H9 (cell line): ENCODE measurements at regions not wholly inside any gene's neighbourhood (a gene's known extent, or its start where the extent isn't known, plus 50 kb on each side); places are given as distances from the start of the nearest gene placed in this dataset.

Experiments used
- DNase-seq: peaks from one replicate; pipeline ENCODE4 v3.0.0-alpha.2; 2017
- H2AFZ ChIP-seq: one replicate; pipeline ENCODE4 v1.6.1; 2013; ENCODE audit warnings: mild to moderate bottlenecking, low read length, control low read depth, moderate library complexity
- H2AK5ac ChIP-seq: 2 replicates; pipeline ENCODE4 v1.6.1; 2013; ENCODE audit warnings: low read length, control low read depth, mixed read lengths; ENCODE audit not compliant: insufficient read length
- H2BK120ac ChIP-seq: one replicate; pipeline ENCODE4 v1.6.1; 2013; ENCODE audit warnings: low read depth, mild to moderate bottlenecking, low read length, control low read depth, inconsistent platforms; ENCODE audit not compliant: poor library complexity, severe bottlenecking
- H2BK12ac ChIP-seq: 2 replicates; pipeline ENCODE4 v1.6.1; 2013; ENCODE audit warnings: low read length, control low read depth, mixed read lengths, low read depth; ENCODE audit not compliant: insufficient read length
- H2BK15ac ChIP-seq: 2 replicates; pipeline ENCODE4 v1.6.1; 2013; ENCODE audit warnings: low read depth, low read length, control low read depth
- H2BK20ac ChIP-seq: one replicate; pipeline ENCODE4 v1.6.1; 2013; ENCODE audit warnings: low read depth, mild to moderate bottlenecking, low read length, control low read depth, inconsistent platforms; ENCODE audit not compliant: poor library complexity, severe bottlenecking
- H2BK5ac ChIP-seq: 2 replicates; pipeline ENCODE4 v1.6.1; 2013; ENCODE audit warnings: low read length, control low read depth, mixed read lengths; ENCODE audit not compliant: insufficient read length
- H3K14ac ChIP-seq: 2 replicates; pipeline ENCODE4 v1.6.1; 2013; ENCODE audit warnings: low read length, control low read depth; ENCODE audit not compliant: insufficient read depth
- H3K18ac ChIP-seq: 2 replicates; pipeline ENCODE4 v1.6.1; 2013; ENCODE audit warnings: low read depth, mild to moderate bottlenecking, mixed read lengths, low read length, control low read depth; ENCODE audit not compliant: insufficient read length
- H3K23ac ChIP-seq: 2 replicates; pipeline ENCODE4 v1.6.1; 2013; ENCODE audit warnings: low read length, control low read depth, mixed read lengths, low read depth; ENCODE audit not compliant: insufficient read length
- H3K23me2 ChIP-seq: 2 replicates; pipeline ENCODE4 v1.6.1; 2013; ENCODE audit warnings: low read depth, mild to moderate bottlenecking, mixed read lengths, low read length, control low read depth; ENCODE audit not compliant: insufficient read length, poor library complexity, severe bottlenecking
- H3K27ac ChIP-seq: 2 replicates; pipeline ENCODE4 v1.5.1; 2013; ENCODE audit warnings: low read length, control low read depth, mixed read lengths, low read depth; ENCODE audit not compliant: insufficient read length
- H3K27me3 ChIP-seq: 2 replicates; pipeline ENCODE4 v1.6.1; 2013; ENCODE audit warnings: low read length, control low read depth, inconsistent platforms; ENCODE audit not compliant: insufficient read depth
- H3K4ac ChIP-seq: 2 replicates; pipeline ENCODE4 v1.6.1; 2013; ENCODE audit warnings: low read depth, mild to moderate bottlenecking, control low read depth, inconsistent platforms, low read length, moderate library complexity
- H3K4me1 ChIP-seq: 2 replicates; pipeline ENCODE4 v1.6.1; 2013; ENCODE audit warnings: low read length, control low read depth, inconsistent platforms; ENCODE audit not compliant: insufficient read depth
- H3K4me2 ChIP-seq: 2 replicates; pipeline ENCODE4 v1.6.1; 2013; ENCODE audit warnings: low read length, control low read depth, mixed read lengths; ENCODE audit not compliant: insufficient read length, insufficient read depth
- H3K56ac ChIP-seq: 2 replicates; pipeline ENCODE4 v1.6.1; 2013; ENCODE audit warnings: low read depth, mild to moderate bottlenecking, mixed read lengths, low read length, control low read depth; ENCODE audit not compliant: insufficient read length
- H3K79me1 ChIP-seq: 2 replicates; pipeline ENCODE4 v1.6.1; 2013; ENCODE audit warnings: low read depth, mild to moderate bottlenecking, moderate library complexity, low read length, control low read depth, inconsistent platforms; ENCODE audit not compliant: insufficient read depth, poor library complexity, severe bottlenecking
- H3K79me2 ChIP-seq: 2 replicates; pipeline ENCODE4 v1.6.1; 2013; ENCODE audit warnings: low read length, control low read depth, inconsistent platforms; ENCODE audit not compliant: insufficient read depth
- H3K9ac ChIP-seq: 2 replicates; pipeline ENCODE4 v1.6.1; 2013; ENCODE audit warnings: low read length, control low read depth, mixed read lengths; ENCODE audit not compliant: insufficient read length; ENCODE audit errors: extremely low read depth
- H3K9me3 ChIP-seq: one replicate; pipeline ENCODE4 v1.6.1; 2013; ENCODE audit warnings: low read depth, low read length, inconsistent platforms; ENCODE audit not compliant: control insufficient read depth
- H3T11ph ChIP-seq: one replicate; pipeline ENCODE4 v1.6.1; 2013; ENCODE audit warnings: mild to moderate bottlenecking, low read length, control low read depth, inconsistent platforms
- H4K20me1 ChIP-seq: one replicate; pipeline ENCODE4 v1.6.1; 2013; ENCODE audit not compliant: control insufficient read depth, insufficient read length, insufficient read depth
- H4K5ac ChIP-seq: 2 replicates; pipeline ENCODE4 v1.6.1; 2013; ENCODE audit warnings: low read depth, mild to moderate bottlenecking, mixed read lengths, low read length, control low read depth; ENCODE audit not compliant: insufficient read length
- H4K8ac ChIP-seq: replicated peaks from 2 replicates; pipeline ENCODE4 v1.6.1; 2013; ENCODE audit warnings: low read length, control low read depth, mixed read lengths, low read depth; ENCODE audit not compliant: insufficient read length
- H4K91ac ChIP-seq: 2 replicates; pipeline ENCODE4 v1.6.1; 2013; ENCODE audit warnings: low read depth, mild to moderate bottlenecking, moderate library complexity, mixed read lengths, low read length, control low read depth; ENCODE audit not compliant: insufficient read length
- H3K27ac Mint-ChIP-seq, 3 experiments: 2 replicates in 2 of 3; 3 replicates in 1 of 3; pipeline ENCODE4 v1.8.0; 2020 to 2021; ENCODE audit warnings: mixed read lengths in 3 of 3, mild to moderate bottlenecking in 1 of 3, moderate library complexity in 1 of 3
- H3K27me3 Mint-ChIP-seq: 2 replicates; pipeline ENCODE4 v1.8.0; 2021; ENCODE audit warnings: low read depth, mild to moderate bottlenecking, moderate library complexity, mixed read lengths
- H3K36me3 Mint-ChIP-seq, 3 experiments: 2 replicates in 2 of 3; 3 replicates in 1 of 3; pipeline ENCODE4 v1.8.0; 2020 to 2021; ENCODE audit warnings: low read depth in 3 of 3, mixed read lengths in 3 of 3; ENCODE audit not compliant: insufficient read depth in 1 of 3
- H3K4me1 Mint-ChIP-seq, 2 experiments: 2 replicates each; pipeline ENCODE4 v1.8.0; 2020; ENCODE audit warnings: mixed read lengths in 2 of 2
- H3K4me3 Mint-ChIP-seq, 2 experiments: 2 replicates in 1 of 2; 3 replicates in 1 of 2; pipeline ENCODE4 v1.8.0; 2020 to 2021; ENCODE audit warnings: mild to moderate bottlenecking in 2 of 2, mixed read lengths in 2 of 2, moderate library complexity in 1 of 2
- H3K9me3 Mint-ChIP-seq, 2 experiments: 2 replicates in 1 of 2; 3 replicates in 1 of 2; pipeline ENCODE4 v1.8.0; 2020; ENCODE audit warnings: mild to moderate bottlenecking in 2 of 2, mixed read lengths in 2 of 2, moderate library complexity in 1 of 2
- CTCF ChIP-seq: fragments of 200-600 bp; sonication (generic); conservative IDR thresholded peaks from 3 replicates; pipeline ENCODE4 v1.8.0; 2021; ENCODE audit warnings: antibody characterized with exemption, mild to moderate bottlenecking
- WGBS: extraction: QIAGEN DNeasy Blood & Tissue Kit; methylation state at CpG from one replicate; pipeline ENCODE4 v1.1.7; 2013; ENCODE audit warnings: missing lambda C conversion rate, low lambda C conversion rate, mixed read lengths; ENCODE audit not compliant: insufficient read length; ENCODE audit errors: extremely low coverage; 5-methylcytosine and 5-hydroxymethylcytosine counted together

DNA sequence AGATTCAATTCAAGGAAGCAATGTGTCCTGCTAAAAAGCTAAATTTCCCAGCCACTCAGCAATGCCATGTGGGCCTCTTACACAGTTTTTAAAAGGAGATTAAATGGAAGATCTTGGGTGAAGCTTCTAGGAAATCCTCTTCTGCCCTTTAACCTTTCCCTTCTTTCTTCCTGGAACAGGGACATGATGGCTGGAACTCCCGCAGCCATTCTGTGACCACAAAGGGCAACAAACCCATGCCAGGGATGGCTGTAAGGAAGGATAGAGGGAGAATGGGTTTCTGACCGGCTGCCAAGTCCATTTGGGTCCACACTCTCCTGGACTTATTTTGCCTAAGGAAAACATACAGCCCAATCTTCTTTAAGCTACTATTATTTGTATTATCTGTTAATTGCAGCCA is 52.6 kb upstream of the ASAP2 start:
- H4K5ac ChIP-seq, result no peak overlapping the region
- H3K36me3 Mint-ChIP-seq, result no peaks in the 10 kb centered on the region
- WGBS, result no CpG with 5 or more reads among the region's 2 CpGs

More for the DNA sequence above, 52.6 kb upstream of the ASAP2 start:
- Histone ChIP-seq H3K23ac (no peak overlapping the region), H4K20me1 (no peaks in the 10 kb centered on the region), H3K23me2 (no peaks in the 10 kb centered on the region), H3K56ac (no peak overlapping the region), H2BK120ac (no peak overlapping the region), H2AK5ac (no peak overlapping the region), H2BK20ac (no peak overlapping the region), H3K14ac (no peak overlapping the region), H3K27me3 (no peaks in the 10 kb centered on the region), H2BK5ac (no peak overlapping the region), H3K79me2 (no peaks in the 10 kb centered on the region), H3K9ac (no peak overlapping the region), H2AFZ (no peak overlapping the region), H3K4me2 (no peak overlapping the region), H3K27ac (no peak overlapping the region), H3K18ac (no peak overlapping the region), H3K4me1 (no peaks in the 10 kb centered on the region), H2BK12ac (no peak overlapping the region), H4K8ac (no peak overlapping the region), H2BK15ac (no peak overlapping the region), H3K9me3 (no peaks in the 10 kb centered on the region), H3K4ac (no peak overlapping the region), H3T11ph (no peak overlapping the region), H4K91ac (no peak overlapping the region), H3K79me1 (no peaks in the 10 kb centered on the region)
- Mint-ChIP-seq H3K27me3 (peaks cover 5% of the 10 kb centered on the region), H3K9me3 (no peaks in the 10 kb centered on the region), H3K27ac (no peak overlapping the region), H3K4me3 (no peak overlapping the region), H3K4me1 (peaks cover 9 to 10% of the 10 kb centered on the region in 2 experiments; a peak in 3 of 4 replicates)
- no peak for TF ChIP-seq CTCF
- no peak for DNase-seq
